Stimulated activated CD4-positive, alpha-beta T cell treated with anti-CD3 and anti-CD28 coated beads, Interleukin-12 subunit alpha, Interleukin-12 subunit beta, amount 100 ng/mL, for 24 hours (primary cell): ENCODE measurements at regions not wholly inside any gene's neighbourhood (a gene's known extent, or its start where the extent isn't known, plus 50 kb on each side); places are given as distances from the start of the nearest gene placed in this dataset.

ENCODE experiments used
- DNase-seq, 2 experiments: peaks; one replicate each; pipeline ENCODE4 v3.0.0-alpha.2; 2020; ENCODE audit warnings: low read depth in 2 of 2

GRCh38 chr13:34413538-34414210 is 528.4 kb upstream of the NBEA start:
- no peak for DNase-seq

- no peak for DNase-seq
These were observed 527.5 kb upstream of the NBEA start for GRCh38 chr13:34414616-34415015.

- DNase-seq, result no peak
These were observed 525.1 kb upstream of the NBEA start for GRCh38 chr13:34416971-34417380.

GRCh38 chr13:34417896-34418295 is 524.2 kb upstream of the NBEA start:
- DNase-seq, result no peak

GRCh38 chr13:34419025-34419424 is 523.0 kb upstream of the NBEA start:
- no peak for DNase-seq

- DNase-seq, result no peak
These were observed 522.3 kb upstream of the NBEA start for GRCh38 chr13:34419755-34420154.

GRCh38 chr13:34420702-34421346 is 521.2 kb upstream of the NBEA start:
- no peak for DNase-seq

GRCh38 chr13:34421347-34421719 is 520.7 kb upstream of the NBEA start:
- DNase-seq, result no peak

GRCh38 chr13:34421858-34422475 is 520.1 kb upstream of the NBEA start:
- no peak for DNase-seq

GRCh38 chr13:34422956-34423355 is 519.1 kb upstream of the NBEA start:
- DNase-seq, result no peak

- DNase-seq, result no peak
These were observed 516.6 kb upstream of the NBEA start for GRCh38 chr13:34425327-34425949.

GRCh38 chr13:34428911-34429310 is 513.2 kb upstream of the NBEA start:
- no peak for DNase-seq

GRCh38 chr13:34430294-34430693 is 511.8 kb upstream of the NBEA start:
- no peak for DNase-seq

GRCh38 chr13:34431827-34432581 is 510.1 kb upstream of the NBEA start:
- DNase-seq, result no peak

- no peak for DNase-seq
These were observed 506.7 kb upstream of the NBEA start for GRCh38 chr13:34435338-34435737.

GRCh38 chr13:34437873-34438272 is 504.2 kb upstream of the NBEA start:
- no peak for DNase-seq

GRCh38 chr13:34452831-34453230 is 489.2 kb upstream of the NBEA start:
- no peak for DNase-seq

- DNase-seq, result no peak
These were observed 483.0 kb upstream of the NBEA start for GRCh38 chr13:34458756-34459715.

- DNase-seq, result no peak
These were observed 482.2 kb upstream of the NBEA start for GRCh38 chr13:34459856-34460255.

GRCh38 chr13:34462843-34463242 is 479.2 kb upstream of the NBEA start:
- DNase-seq, result no peak

GRCh38 chr13:34464011-34464410 is 478.1 kb upstream of the NBEA start:
- no peak for DNase-seq
